H1 (cell line): ENCODE measurements at regions not wholly inside any gene's neighbourhood (a gene's known extent, or its start where the extent isn't known, plus 50 kb on each side); places are given as distances from the start of the nearest gene placed in this dataset.

Source experiments
- CTCF ChIA-PET: fragments of 300-600 bp; sonication (Branson Sonifier 250); formaldehyde crosslinking; loops from one replicate; lab custom pipeline; 2021; ENCODE audit not compliant: partially characterized antibody; lab: Charles Lee
- POLR2A ChIA-PET: fragments of 300-600 bp; sonication (Branson Sonifier 250); formaldehyde crosslinking; loops from one replicate; lab custom pipeline; 2021; ENCODE audit warnings: inconsistent platforms; ENCODE audit not compliant: partially characterized antibody; lab: Charles Lee
- DNase-seq, 2 experiments: peaks; one replicate each; pipeline versions ENCODE4 v3.0.0 to v3.0.0-alpha.2; 2010 to 2022; ENCODE audit warnings: low spot score in 2 of 2, low read depth in 1 of 2, mixed read lengths in 1 of 2
- FAIRE-seq: peaks from 2 replicates; lab custom pipeline; 2011; peaks lifted over from hg19 to GRCh38; lab: Jason Lieb, UNC
- H2AFZ ChIP-seq: 2 replicates; pipeline ENCODE4 v1.8.1; 2012; ENCODE audit warnings: low read length, inconsistent platforms
- H2AK5ac ChIP-seq: 2 replicates; pipeline ENCODE4 v1.6.1; 2013; ENCODE audit warnings: low read depth, low read length
- H2BK120ac ChIP-seq: replicated peaks from 2 replicates; pipeline ENCODE3; 2013; ENCODE audit warnings: low read depth, low read length, inconsistent platforms
- H2BK12ac ChIP-seq: 2 replicates; pipeline ENCODE4 v1.6.1; 2013; ENCODE audit warnings: low read depth, low read length
- H2BK15ac ChIP-seq: 2 replicates; pipeline ENCODE4 v1.6.1; 2013; ENCODE audit warnings: low read length
- H2BK20ac ChIP-seq: 2 replicates; pipeline ENCODE4 v1.6.1; 2013; ENCODE audit warnings: low read length
- H2BK5ac ChIP-seq: 2 replicates; pipeline ENCODE4 v1.6.1; 2013; ENCODE audit warnings: low read depth, low read length
- H3K14ac ChIP-seq: 2 replicates; pipeline ENCODE4 v1.6.1; 2013; ENCODE audit warnings: inconsistent platforms; ENCODE audit not compliant: insufficient read length
- H3K18ac ChIP-seq: 2 replicates; pipeline ENCODE4 v1.6.1; 2013; ENCODE audit warnings: low read length; ENCODE audit errors: extremely low read depth
- H3K23ac ChIP-seq: 2 replicates; pipeline ENCODE4 v1.6.1; 2013; ENCODE audit warnings: inconsistent platforms; ENCODE audit not compliant: insufficient read length
- H3K23me2 ChIP-seq: 2 replicates; pipeline ENCODE4 v1.6.1; 2013; ENCODE audit warnings: low read depth, low read length
- H3K27ac ChIP-seq: 2 replicates; pipeline ENCODE4 v1.6.1; 2011; ENCODE audit warnings: low read depth, low read length, inconsistent platforms
- H3K27me3 ChIP-seq, 4 experiments: replicated peaks in 1 of 4; 1 replicate in 1 of 4; 2 replicates in 3 of 4; pipeline versions ENCODE4 v1.6.1 to v1.8.1; 2011 to 2013; ENCODE audit warnings: low read length in 3 of 4, mild to moderate bottlenecking in 3 of 4, inconsistent platforms in 2 of 4, mixed read lengths in 2 of 4, moderate library complexity in 1 of 4; ENCODE audit not compliant: control insufficient read depth in 3 of 4, insufficient read depth in 3 of 4; ENCODE audit errors: extremely low read depth in 1 of 4
- H3K36me3 ChIP-seq, 4 experiments: 2 replicates each; pipeline versions ENCODE4 v1.6.1 to v1.8.1; 2011 to 2013; ENCODE audit warnings: mild to moderate bottlenecking in 4 of 4, low read length in 3 of 4, moderate library complexity in 2 of 4, control low read depth in 1 of 4, inconsistent platforms in 1 of 4; ENCODE audit not compliant: insufficient read depth in 4 of 4, control insufficient read depth in 2 of 4
- H3K4ac ChIP-seq: replicated peaks from 2 replicates; pipeline ENCODE3; 2013; ENCODE audit warnings: low read length, low read depth, mixed read lengths, inconsistent platforms; ENCODE audit not compliant: insufficient read length
- H3K4me1 ChIP-seq, 4 experiments: replicated peaks in 1 of 4; 1 replicate in 1 of 4; 2 replicates in 3 of 4; pipeline versions ENCODE4 v1.6.1 to v1.8.1; 2011 to 2013; ENCODE audit warnings: low read length in 3 of 4, inconsistent platforms in 2 of 4, mixed read lengths in 1 of 4; ENCODE audit not compliant: insufficient read depth in 4 of 4, control insufficient read depth in 3 of 4
- H3K4me2 ChIP-seq, 2 experiments: 2 replicates each; pipeline versions ENCODE4 v1.6.1 to v1.8.1; 2011 to 2013; ENCODE audit warnings: low read depth in 2 of 2, low read length in 2 of 2, control low read depth in 1 of 2, inconsistent platforms in 1 of 2, mild to moderate bottlenecking in 1 of 2; ENCODE audit not compliant: insufficient read depth in 1 of 2
- H3K4me3 ChIP-seq, 4 experiments: fragments of 200-600, 300-600 bp in 1 of 4; sonication (generic), shearing (Covaris generic), sonication (Bioruptor Twin) in 1 of 4; 2 replicates each; pipeline versions ENCODE4 v1.5.1 to v1.8.1; 2011 to 2016; ENCODE audit warnings: low read length in 4 of 4, low read depth in 3 of 4, control low read depth in 2 of 4, inconsistent platforms in 2 of 4, mild to moderate bottlenecking in 2 of 4, mixed read lengths in 1 of 4, moderate library complexity in 1 of 4; ENCODE audit not compliant: insufficient read depth in 2 of 4; ENCODE audit errors: extremely low read depth in 1 of 4
- H3K56ac ChIP-seq: replicated peaks from 2 replicates; pipeline ENCODE3; 2013; ENCODE audit warnings: low read depth, mild to moderate bottlenecking, mixed read lengths, low read length, inconsistent platforms; ENCODE audit not compliant: insufficient read length
- H3K79me1 ChIP-seq: 2 replicates; pipeline ENCODE4 v1.6.1; 2013; ENCODE audit warnings: low read depth, low read length, control low read depth
- H3K79me2 ChIP-seq, 2 experiments: 2 replicates each; pipeline versions ENCODE4 v1.6.1 to v1.8.1; 2012 to 2013; ENCODE audit warnings: low read length in 2 of 2, mild to moderate bottlenecking in 2 of 2, inconsistent platforms in 1 of 2; ENCODE audit not compliant: insufficient read depth in 2 of 2, control insufficient read depth in 1 of 2
- H3K9ac ChIP-seq, 4 experiments: replicated peaks in 1 of 4; 1 replicate in 1 of 4; 2 replicates in 3 of 4; pipeline versions ENCODE4 v1.6.1 to v1.8.1; 2011 to 2013; ENCODE audit warnings: low read depth in 3 of 4, low read length in 3 of 4, control low read depth in 2 of 4, mild to moderate bottlenecking in 2 of 4, moderate library complexity in 2 of 4, inconsistent platforms in 1 of 4; ENCODE audit errors: extremely low read depth in 1 of 4
- H3K9me3 ChIP-seq, 2 experiments: 2 replicates each; pipeline versions ENCODE4 v1.6.1 to v1.8.1; 2012 to 2013; ENCODE audit warnings: mild to moderate bottlenecking in 2 of 2, moderate library complexity in 2 of 2, control low read depth in 1 of 2, inconsistent platforms in 1 of 2, low read depth in 1 of 2, low read length in 1 of 2, mixed read lengths in 1 of 2; ENCODE audit not compliant: insufficient read depth in 2 of 2
- H4K20me1 ChIP-seq, 2 experiments: replicated peaks in 1 of 2; 2 replicates each; pipeline versions ENCODE3 to v1.8.1; 2011 to 2013; ENCODE audit warnings: inconsistent platforms in 2 of 2, low read length in 2 of 2, mild to moderate bottlenecking in 1 of 2; ENCODE audit not compliant: insufficient read depth in 2 of 2, control insufficient read depth in 1 of 2
- H4K5ac ChIP-seq: 2 replicates; pipeline ENCODE4 v1.6.1; 2013; ENCODE audit warnings: low read length, low read depth, mixed read lengths, inconsistent platforms; ENCODE audit not compliant: insufficient read length
- H4K8ac ChIP-seq: 2 replicates; pipeline ENCODE4 v1.8.0; 2013; ENCODE audit warnings: mild to moderate bottlenecking, moderate library complexity, low read length, inconsistent platforms; ENCODE audit not compliant: insufficient read depth; ENCODE audit errors: extremely low read depth
- H4K91ac ChIP-seq: replicated peaks from 2 replicates; pipeline ENCODE3; 2013; ENCODE audit warnings: low read length, mixed read lengths, inconsistent platforms; ENCODE audit not compliant: insufficient read length
- BACH1 ChIP-seq: IDR thresholded peaks from 2 replicates; pipeline ENCODE4 v1.6.1; 2012; ENCODE audit warnings: low read length, improper control_type of control experiment
- CEBPB ChIP-seq: IDR thresholded peaks from 2 replicates; pipeline ENCODE4 v1.6.1; 2012; ENCODE audit warnings: low read depth, low read length
- HDAC6 ChIP-seq: IDR thresholded peaks from one replicate; pipeline ENCODE4 v1.7.1; 2012; ENCODE audit warnings: low read depth, mild to moderate bottlenecking, inconsistent platforms, low read length, moderate library complexity
- MAFK ChIP-seq: IDR thresholded peaks from 2 replicates; pipeline ENCODE4 v1.6.1; 2012; ENCODE audit warnings: low read depth, mild to moderate bottlenecking, improper control_type of control experiment, low read length
- NRF1 ChIP-seq: IDR thresholded peaks from 2 replicates; pipeline ENCODE4 v1.6.1; 2011; ENCODE audit warnings: mild to moderate bottlenecking, low read depth, low read length, improper control_type of control experiment
- SAP30 ChIP-seq: fragments of 300-600 bp; sonication (generic); IDR thresholded peaks from 2 replicates; pipeline ENCODE4 v1.7.1; 2012; ENCODE audit warnings: low read length, moderate library complexity, mild to moderate bottlenecking, inconsistent platforms; ENCODE audit not compliant: insufficient read depth, insufficient replicate concordance
- SIRT6 ChIP-seq: IDR thresholded peaks from one replicate; pipeline ENCODE4 v1.7.1; 2012; ENCODE audit warnings: low read length, inconsistent platforms
- SP1 ChIP-seq: IDR thresholded peaks from 2 replicates; pipeline ENCODE4 v1.6.1; 2011; ENCODE audit warnings: low read depth, low read length
- TAF1 ChIP-seq: IDR thresholded peaks from 2 replicates; pipeline ENCODE4 v1.6.1; 2011; ENCODE audit warnings: mild to moderate bottlenecking, low read depth, low read length
- WGBS, 2 experiments: shearing (Covaris generic) in 1 of 2; methylation state at CpG; one replicate each; pipeline versions ENCODE4 v1.1.6 to v1.1.7; 2013 to 2015; ENCODE audit warnings: low lambda C conversion rate in 2 of 2, mixed read lengths in 2 of 2, inconsistent platforms in 1 of 2, low coverage in 1 of 2, missing lambda C conversion rate in 1 of 2; ENCODE audit not compliant: insufficient replicate concordance in 2 of 2, insufficient coverage in 1 of 2, insufficient read length in 1 of 2; ENCODE audit errors: extremely low coverage in 1 of 2, missing lambda C conversion rate in 1 of 2; 5-methylcytosine and 5-hydroxymethylcytosine counted together

DNA sequence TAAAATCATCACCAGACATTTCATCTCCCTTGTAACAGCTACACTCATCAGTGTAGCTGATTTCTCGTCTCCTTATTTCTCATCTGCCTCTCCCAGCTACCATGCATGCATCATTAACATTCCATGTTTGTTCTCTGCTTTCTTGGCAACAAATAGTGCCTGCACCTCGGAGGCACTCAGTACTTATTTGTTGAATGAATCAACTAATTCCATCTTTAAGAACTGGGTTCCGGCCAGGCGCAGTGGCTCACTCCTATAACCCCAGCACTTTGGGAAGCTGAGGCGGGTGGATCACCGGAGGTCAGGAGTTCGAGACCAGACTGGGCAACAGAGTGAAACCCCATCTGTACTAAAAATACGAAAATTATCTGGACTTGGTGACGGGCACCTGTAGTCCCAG, 63.9 kb upstream of the GTF3A start:
- Histone ChIP-seq H3K18ac (no peak overlapping the region), H3K36me3 (no peaks in the 10 kb centered on the region), H3K23ac (no peak overlapping the region), H3K27ac (no peak overlapping the region), H2AFZ (no peak overlapping the region), H2BK5ac (no peak overlapping the region), H3K4me3 (no peak overlapping the region), H2BK12ac (no peak overlapping the region), H2BK20ac (no peak overlapping the region), H3K79me2 (no peaks in the 10 kb centered on the region), H4K8ac (no peak overlapping the region), H3K27me3 (peaks cover 0 to 8% (median 4%) of the 10 kb centered on the region in 4 experiments; a peak in 5 of 7 replicates), H3K56ac (no peak overlapping the region), H2BK15ac (no peak overlapping the region), H3K23me2 (no peaks in the 10 kb centered on the region; the same call in 1 of the 2 replicates), H3K14ac (no peak overlapping the region), H3K9ac (no peak overlapping the region), H3K9me3 (no peaks in the 10 kb centered on the region), H4K91ac (no peak overlapping the region), H3K4me1 (peaks cover 4 to 14% (median 9%) of the 10 kb centered on the region in 4 experiments), H3K4ac (no peak overlapping the region), H3K4me2 (peak overlapping the region; percentile 6 to 20; a peak in 1 of 4 replicates), H2AK5ac (no peak overlapping the region), H4K20me1 (no peaks in the 10 kb centered on the region), H2BK120ac (no peak overlapping the region), H3K79me1 (no peaks in the 10 kb centered on the region), H4K5ac (no peak overlapping the region)
- DNase-seq (no peak), FAIRE-seq (no peak)
- 89% methylated on average over 8 of the region's 9 CpGs; no CpG with 5 or more reads in 1 of the 2 experiments for WGBS, 2 experiments
- ChIA-PET CTCF (interaction anchor here (0.6 to 7.3 kb wide), 21 partner anchors 12 to 623 kb away, joined by 3 to 164 read pairs (median 13); no protein-coding TSS in a partner anchor), POLR2A (interaction anchor here (1.4 kb wide), 1 partner anchor 414 kb away, joined by 4 read pairs; no protein-coding TSS in a partner anchor)
- no peak for TF ChIP-seq SAP30
- TF ChIP-seq MAFK = no peak
- no peak for TF ChIP-seq SIRT6
- no peak for TF ChIP-seq CEBPB
- no peak for TF ChIP-seq BACH1
- no peak for TF ChIP-seq TAF1
- no peak for TF ChIP-seq NRF1
- no peak for TF ChIP-seq SP1
- TF ChIP-seq HDAC6 = no peak
